GM21390 (cell line): ENCODE measurements at regions not wholly inside any gene's neighbourhood (a gene's known extent, or its start where the extent isn't known, plus 50 kb on each side); places are given as distances from the start of the nearest gene placed in this dataset.

ENCODE experiments used
- ATAC-seq: cut with Tn5 transposase; IDR thresholded peaks from one replicate; pipeline ENCODE4 v1.9.1; 2021; ENCODE audit not compliant: unreplicated experiment

GRCh38 chr3:127106053-127106452 is 86.9 kb upstream of the PRR23E start:
- ATAC-seq, result no peak

GRCh38 chr3:127106456-127106855 is 86.5 kb upstream of the PRR23E start:
- ATAC-seq, result no peak

- no peak for ATAC-seq
Observed at GRCh38 chr3:127107002-127107401, 85.9 kb upstream of the PRR23E start.

- ATAC-seq, result no peak
Observed at GRCh38 chr3:127107491-127108375, 85.2 kb upstream of the PRR23E start.

GRCh38 chr3:127108796-127109195 is 84.1 kb upstream of the PRR23E start:
- no peak for ATAC-seq

- no peak for ATAC-seq
Observed at GRCh38 chr3:127110982-127111693, 81.8 kb upstream of the PRR23E start.

- ATAC-seq, result no peak
Observed at GRCh38 chr3:127112796-127113570, 79.9 kb upstream of the PRR23E start.

- ATAC-seq, result no peak
Observed at GRCh38 chr3:127113571-127113891, 79.4 kb upstream of the PRR23E start.

- no peak for ATAC-seq
Observed at GRCh38 chr3:127114337-127115070, 78.4 kb upstream of the PRR23E start.

GRCh38 chr3:127115691-127116351 is 77.1 kb upstream of the PRR23E start:
- ATAC-seq, result no peak

GRCh38 chr3:127118366-127118765 is 74.6 kb upstream of the PRR23E start:
- ATAC-seq, result no peak

GRCh38 chr3:127119693-127120464 is 73.1 kb upstream of the PRR23E start:
- no peak for ATAC-seq

GRCh38 chr3:127120851-127121647 is 71.9 kb upstream of the PRR23E start:
- ATAC-seq, result no peak

- no peak for ATAC-seq
Observed at GRCh38 chr3:127121885-127122284, 71.0 kb upstream of the PRR23E start.

- no peak for ATAC-seq
Observed at GRCh38 chr3:127123533-127123932, 69.4 kb upstream of the PRR23E start.

GRCh38 chr3:127124120-127124519 is 68.8 kb upstream of the PRR23E start:
- ATAC-seq, result no peak

- no peak for ATAC-seq
Observed at GRCh38 chr3:127131424-127132170, 61.3 kb upstream of the PRR23E start.

GRCh38 chr3:127132876-127133275 is 60.1 kb upstream of the PRR23E start:
- ATAC-seq, result no peak
